B cell (primary cell): ENCODE measurements at regions not wholly inside any gene's neighbourhood (a gene's known extent, or its start where the extent isn't known, plus 50 kb on each side); places are given as distances from the start of the nearest gene placed in this dataset.

Source experiments
- ATAC-seq: fragments of 200-7000 bp; cut with Tn5 transposase; one replicate; pipeline ENCODE4 v1.10.0; 2021; ENCODE audit warnings: low read depth, mild to moderate bottlenecking, moderate number of reproducible peaks, moderate library complexity
- CTCF ChIA-PET: fragments of 350-600 bp; sonication (Branson Sonifier 250); formaldehyde crosslinking; loops from one replicate; lab custom pipeline; 2021; ENCODE audit warnings: antibody characterized with exemption, inconsistent platforms; lab: Charles Lee
- POLR2A ChIA-PET: fragments of 350-600 bp; sonication (Branson Sonifier 250); formaldehyde crosslinking; loops from one replicate; lab custom pipeline; 2021; ENCODE audit warnings: antibody characterized with exemption; lab: Charles Lee
- DNase-seq: peaks from one replicate; pipeline ENCODE4 v3.0.0; 2013
- H2AFZ ChIP-seq: 2 replicates; pipeline ENCODE4 v1.6.1; 2012; ENCODE audit warnings: mild to moderate bottlenecking, low read depth, low read length; ENCODE audit not compliant: insufficient read depth, poor library complexity, severe bottlenecking
- H3K27ac ChIP-seq, 2 donors: 1 replicate in 1 of 2; 2 replicates in 1 of 2; pipeline ENCODE4 v1.5.1; 2012 to 2013; ENCODE audit warnings: low read length in 2 of 2, mild to moderate bottlenecking in 2 of 2, moderate library complexity in 1 of 2
- H3K27me3 ChIP-seq, 4 experiments: fragments of 200-600 bp in 1 of 4; sonication (generic) in 1 of 4; replicated peaks in 1 of 4; 1 replicate in 2 of 4; 2 replicates in 2 of 4; pipeline versions ENCODE4 v1.6.1 to v1.7.0; 2013 to 2016; ENCODE audit warnings: low read length in 3 of 4, mild to moderate bottlenecking in 2 of 4, mixed read lengths in 1 of 4, moderate library complexity in 1 of 4; ENCODE audit not compliant: insufficient read depth in 4 of 4, control insufficient read depth in 3 of 4; ENCODE audit errors: control extremely low read depth in 1 of 4
- H3K36me3 ChIP-seq, 2 experiments: replicated peaks in 1 of 2; 1 replicate in 1 of 2; 2 replicates in 1 of 2; pipeline versions ENCODE4 v1.6.1 to v1.7.1; 2013; ENCODE audit warnings: low read length in 1 of 2; ENCODE audit not compliant: insufficient read depth in 2 of 2, control insufficient read depth in 1 of 2; ENCODE audit errors: control extremely low read depth in 1 of 2, extremely low read depth in 1 of 2
- H3K4me1 ChIP-seq, 2 donors: fragments of 200-600 bp in 1 of 2; sonication (generic) in 1 of 2; 1 replicate in 1 of 2; 2 replicates in 1 of 2; pipeline versions ENCODE4 v1.5.1 to v1.6.1; 2013 to 2017; ENCODE audit warnings: low read length in 2 of 2; ENCODE audit not compliant: control insufficient read depth in 2 of 2, insufficient read depth in 2 of 2
- H3K4me2 ChIP-seq: replicated peaks from 2 replicates; pipeline ENCODE3; 2012; ENCODE audit warnings: mild to moderate bottlenecking, low read depth, low read length; ENCODE audit not compliant: poor library complexity, severe bottlenecking
- H3K4me3 ChIP-seq, 5 experiments: fragments of 200-600 bp in 1 of 5; sonication (generic) in 1 of 5; 1 replicate in 3 of 5; 2 replicates in 2 of 5; pipeline versions ENCODE4 v1.5.1 to v1.7.0; 2011 to 2016; ENCODE audit warnings: low read length in 4 of 5, mild to moderate bottlenecking in 4 of 5, low read depth in 2 of 5, control low read depth in 1 of 5, moderate library complexity in 1 of 5; ENCODE audit not compliant: insufficient read depth in 1 of 5; ENCODE audit errors: control extremely low read depth in 1 of 5, extremely low read depth in 1 of 5
- H3K79me2 ChIP-seq: fragments of 200-600 bp; sonication (generic); one replicate; pipeline ENCODE4 v1.6.0; 2016; ENCODE audit warnings: low read length; ENCODE audit not compliant: control insufficient read depth, insufficient read depth
- H3K9ac ChIP-seq: fragments of 200-600 bp; sonication (generic); 2 replicates; pipeline ENCODE4 v1.6.1; 2017; ENCODE audit warnings: mild to moderate bottlenecking, low read length, moderate library complexity
- H3K9me3 ChIP-seq, 3 donors: one replicate each; pipeline versions ENCODE4 v1.6.1 to v1.7.1; 2013; ENCODE audit warnings: low read length in 2 of 3; ENCODE audit not compliant: control insufficient read depth in 2 of 3, insufficient read depth in 1 of 3; ENCODE audit errors: control extremely low read depth in 1 of 3
- H4K20me1 ChIP-seq: 2 replicates; pipeline ENCODE4 v1.6.0; 2012; ENCODE audit warnings: mild to moderate bottlenecking, low read length; ENCODE audit not compliant: insufficient read depth, control insufficient read depth, poor library complexity, severe bottlenecking
- H3K27ac Mint-ChIP-seq: one replicate; pipeline ENCODE4 v1.8.0; 2021; ENCODE audit warnings: mixed read lengths
- H3K27me3 Mint-ChIP-seq: one replicate; pipeline ENCODE4 v1.8.0; 2021; ENCODE audit warnings: mixed read lengths
- H3K4me1 Mint-ChIP-seq: one replicate; pipeline ENCODE4 v1.8.0; 2021; ENCODE audit warnings: mixed read lengths
- H3K4me3 Mint-ChIP-seq: one replicate; pipeline ENCODE4 v1.8.0; 2021; ENCODE audit warnings: mixed read lengths
- H3K9me3 Mint-ChIP-seq: one replicate; pipeline ENCODE4 v1.8.0; 2022; ENCODE audit warnings: mixed read lengths; ENCODE audit not compliant: insufficient read depth
- CTCF ChIP-seq: fragments of 200-600 bp; IDR thresholded peaks from one replicate; pipeline ENCODE4 v1.8.0; 2022; ENCODE audit warnings: antibody characterized with exemption, mild to moderate bottlenecking
- EZH2 ChIP-seq: IDR thresholded peaks from 2 replicates; pipeline ENCODE4 v1.6.1; 2012; ENCODE audit warnings: borderline replicate concordance, low read depth, mild to moderate bottlenecking, moderate library complexity, low read length; ENCODE audit not compliant: insufficient read depth, poor library complexity, severe bottlenecking
- WGBS: methylation state at CpG from one replicate; pipeline ENCODE4 v1.1.5; 2013; ENCODE audit warnings: missing lambda C conversion rate; ENCODE audit not compliant: insufficient coverage; 5-methylcytosine and 5-hydroxymethylcytosine counted together
- intact Hi-C: fragments of 100-400 bp; cut with micrococcal nuclease; formaldehyde crosslinking; loops from one replicate; pipeline ENCODE4 v1.10.0; 2022

- TF ChIP-seq CTCF, result no peak
- no peak for TF ChIP-seq EZH2
- WGBS, result 100% methylated on average over 3 of the region's 3 CpGs
- no peak overlapping the region for H3K27ac Mint-ChIP-seq
- Histone ChIP-seq H3K4me1 (no peaks in the 10 kb centered on the region), H3K27me3 (no peaks in the 10 kb centered on the region), H3K79me2 (no peaks in the 10 kb centered on the region), H2AFZ (no peak overlapping the region), H3K4me2 (no peak overlapping the region), H3K27ac (no peak overlapping the region), H3K9ac (no peak overlapping the region), H3K36me3 (no peaks in the 10 kb centered on the region), H3K9me3 (no peaks in the 10 kb centered on the region), H4K20me1 (no peaks in the 10 kb centered on the region), H3K4me3 (no peak overlapping the region)
- CTCF ChIA-PET, result no interaction called here
- peaks cover 8% of the 10 kb centered on the region for H3K27me3 Mint-ChIP-seq
- no peak for ATAC-seq
- no peaks in the 10 kb centered on the region for H3K9me3 Mint-ChIP-seq
- no peaks in the 10 kb centered on the region for H3K4me1 Mint-ChIP-seq
- POLR2A ChIA-PET, result no interaction called here
- intact Hi-C loops, result no loop called here
- H3K4me3 Mint-ChIP-seq, result no peak overlapping the region
- DNase-seq, result no peak
Measured at GRCh38 chr14:32021341-32021740, 55.8 kb upstream of the ARHGAP5 start.

GRCh38 chr14:32022525-32022924, 54.6 kb upstream of the ARHGAP5 start:
- Histone ChIP-seq H3K4me2 (no peak overlapping the region), H2AFZ (no peak overlapping the region), H3K27me3 (no peaks in the 10 kb centered on the region), H3K9me3 (no peaks in the 10 kb centered on the region), H3K4me1 (no peaks in the 10 kb centered on the region), H3K27ac (no peak overlapping the region), H4K20me1 (no peaks in the 10 kb centered on the region), H3K4me3 (no peak overlapping the region), H3K79me2 (no peaks in the 10 kb centered on the region), H3K9ac (no peak overlapping the region), H3K36me3 (no peaks in the 10 kb centered on the region)
- ChIA-PET CTCF (no interaction called here), POLR2A (no interaction called here)
- WGBS, result 94% methylated on average over 2 of the region's 4 CpGs
- no peak overlapping the region for H3K4me3 Mint-ChIP-seq
- intact Hi-C loops, result no loop called here
- no peak for DNase-seq
- H3K27ac Mint-ChIP-seq, result no peak overlapping the region
- ATAC-seq, result no peak
- no peaks in the 10 kb centered on the region for H3K4me1 Mint-ChIP-seq
- TF ChIP-seq CTCF (no peak), EZH2 (no peak)
- H3K27me3 Mint-ChIP-seq, result peaks cover 13% of the 10 kb centered on the region
- H3K9me3 Mint-ChIP-seq, result no peaks in the 10 kb centered on the region
